G401 (cell line): ENCODE measurements at regions not wholly inside any gene's neighbourhood (a gene's known extent, or its start where the extent isn't known, plus 50 kb on each side); places are given as distances from the start of the nearest gene placed in this dataset.

Source experiments
- DNase-seq: peaks from one replicate; pipeline ENCODE4 v3.0.0-alpha.2; 2015; ENCODE audit warnings: low spot score
- in situ Hi-C: cut with HindIII; loops from 2 replicates; pipeline ENCODE4 v1.10.0; 2016; ENCODE audit warnings: low sequenced_read_pairs, mixed read lengths

DNA sequence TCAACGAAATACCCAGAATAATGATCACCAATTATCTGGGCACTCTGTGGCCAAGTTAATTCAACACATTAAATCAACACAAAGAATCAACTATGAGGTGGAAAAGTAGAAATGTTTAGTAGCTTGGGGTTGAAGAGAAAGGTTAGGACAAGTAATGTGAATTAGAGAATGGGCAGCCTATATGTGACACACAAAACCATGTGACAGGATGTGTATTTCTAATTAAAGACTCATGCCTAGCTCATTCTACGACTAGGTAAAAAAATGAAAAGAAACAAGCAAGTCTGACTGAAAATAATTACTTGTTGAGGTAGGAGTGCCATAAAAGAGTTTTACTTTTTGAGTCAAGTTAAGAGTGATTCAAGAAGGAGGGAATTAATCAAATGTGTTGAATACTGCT, 2646.0 kb upstream of the PCDH20 start:
- in situ Hi-C loops = no loop called here
- DNase-seq = no peak

DNA sequence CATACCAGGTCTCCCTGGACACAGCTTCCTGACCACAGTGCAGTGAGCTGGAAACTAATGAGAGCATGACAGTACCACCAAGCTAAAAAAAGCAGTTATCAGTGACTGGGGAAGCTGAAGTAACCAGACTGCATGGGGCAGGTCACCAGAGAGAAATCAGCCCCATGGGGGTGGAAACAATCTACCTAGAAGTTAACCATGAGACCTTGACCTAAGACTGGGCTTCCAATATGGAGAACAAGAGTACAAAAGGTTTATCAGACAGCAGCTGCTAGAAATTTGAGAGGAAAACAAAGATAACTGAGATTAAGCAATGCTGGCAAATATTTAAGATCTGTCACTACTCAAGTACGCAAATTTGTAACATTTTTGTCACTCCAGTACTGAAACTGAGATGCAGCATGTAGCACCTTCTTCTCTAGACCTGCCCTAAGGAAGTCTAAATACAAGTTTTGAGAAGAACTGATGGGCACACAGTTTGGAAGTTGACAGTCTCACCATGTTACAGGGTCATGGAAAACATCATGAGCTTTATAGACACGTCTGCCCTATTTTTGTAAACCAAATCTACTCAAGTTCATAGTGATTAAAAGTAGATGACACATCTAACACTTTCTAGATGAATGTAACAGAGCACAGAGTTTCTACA, 2641.8 kb upstream of the PCDH20 start:
- in situ Hi-C loops = no loop called here
- DNase-seq = no peak

DNA sequence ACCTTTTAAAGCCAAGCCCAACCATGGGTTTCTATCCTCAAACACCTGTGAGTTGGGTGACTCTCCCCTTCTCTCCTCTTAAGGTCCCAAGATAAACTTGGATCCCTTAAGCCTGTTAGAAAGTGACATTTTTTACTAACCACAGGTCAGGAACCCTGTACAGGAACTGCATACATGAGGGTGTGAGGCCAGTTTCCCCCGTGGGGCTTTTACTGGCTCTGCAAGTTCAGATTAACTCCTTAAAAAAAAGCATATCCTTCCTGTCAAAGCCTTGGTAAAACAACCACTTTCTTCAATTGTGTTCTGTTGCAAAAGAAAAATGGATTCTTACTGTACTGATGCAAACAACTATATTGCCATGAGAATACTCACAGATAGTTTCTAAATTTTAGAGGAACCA, 2638.7 kb upstream of the PCDH20 start:
- no peak for DNase-seq
- in situ Hi-C loops = no loop called here

DNA sequence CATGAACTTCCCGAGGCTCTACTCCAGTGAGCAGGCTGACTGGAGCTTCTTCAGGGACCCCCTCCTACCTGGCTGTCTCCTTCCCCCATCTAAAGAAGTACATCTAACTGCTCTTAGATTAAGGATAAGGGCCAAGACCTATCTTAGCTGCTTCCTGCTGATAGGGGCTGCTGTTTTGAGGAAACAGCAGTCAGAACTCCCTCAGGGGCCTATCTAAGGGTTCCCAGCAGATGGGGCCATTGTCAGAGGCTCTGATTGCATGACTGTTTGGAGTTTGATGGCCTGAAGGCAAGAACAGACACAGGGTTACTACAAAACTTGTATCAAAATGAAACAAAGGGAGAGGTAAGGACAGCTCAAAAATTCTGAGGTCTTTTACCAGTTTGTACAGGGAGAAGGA, 2636.9 kb upstream of the PCDH20 start:
- DNase-seq = no peak
- in situ Hi-C loops = no loop called here

DNA sequence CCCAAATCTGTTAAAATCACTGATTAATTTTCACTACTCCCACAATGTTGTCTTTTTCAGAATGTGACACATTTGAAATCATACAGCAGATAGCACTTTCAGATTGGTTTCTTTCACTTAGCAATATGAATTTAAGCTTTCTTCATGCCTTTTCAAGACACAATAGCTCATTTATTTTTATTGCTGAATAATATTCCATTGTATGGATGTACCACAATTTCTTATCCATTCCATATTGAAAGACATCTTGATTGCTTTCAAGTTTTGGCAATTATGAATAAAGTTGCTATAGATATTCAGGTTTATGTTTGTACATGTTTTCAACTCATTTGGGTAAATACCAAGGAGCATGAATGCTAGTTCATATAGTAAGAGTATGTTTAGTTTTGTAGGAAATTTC, 2635.6 kb upstream of the PCDH20 start:
- in situ Hi-C loops = no loop called here
- no peak for DNase-seq

DNA sequence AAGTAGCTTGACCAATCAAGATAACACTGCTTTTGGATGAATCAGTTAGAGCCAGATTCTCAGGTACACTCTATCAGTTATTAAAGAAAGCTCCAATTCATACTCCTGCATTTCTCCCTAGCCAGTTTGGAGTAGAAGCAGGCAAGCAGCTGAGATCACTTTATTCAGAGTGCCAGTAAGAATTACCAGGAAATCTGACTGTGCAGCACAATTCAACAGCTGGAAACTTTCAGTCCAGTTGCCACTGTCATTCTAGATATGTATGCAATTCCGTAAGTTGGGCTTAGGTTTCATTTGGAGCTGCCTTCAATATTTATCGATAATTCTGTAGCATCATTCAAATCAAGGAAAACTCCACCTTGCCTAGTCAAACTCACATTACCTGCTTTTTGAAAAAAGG, 2625.6 kb upstream of the PCDH20 start:
- in situ Hi-C loops = no loop called here
- no peak for DNase-seq

DNA sequence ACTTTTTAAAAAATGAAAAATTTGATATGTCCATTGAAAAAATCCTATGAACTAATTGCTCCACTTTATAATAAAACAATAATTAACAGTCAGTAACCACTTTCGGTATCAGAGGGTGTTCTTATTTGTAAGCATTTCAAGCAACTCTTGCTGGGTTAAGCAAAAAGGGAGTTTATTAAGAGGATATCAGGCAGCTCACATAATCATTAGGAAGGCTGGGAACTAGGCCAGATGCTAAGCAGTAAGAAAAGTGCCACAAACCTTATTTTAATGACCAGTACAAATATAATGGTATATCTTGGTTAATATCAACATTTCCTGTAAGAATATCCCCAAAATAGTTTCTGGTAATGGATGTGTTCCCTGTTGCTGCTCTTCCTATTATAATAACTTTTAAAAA, 2618.3 kb upstream of the PCDH20 start:
- DNase-seq = no peak

DNA sequence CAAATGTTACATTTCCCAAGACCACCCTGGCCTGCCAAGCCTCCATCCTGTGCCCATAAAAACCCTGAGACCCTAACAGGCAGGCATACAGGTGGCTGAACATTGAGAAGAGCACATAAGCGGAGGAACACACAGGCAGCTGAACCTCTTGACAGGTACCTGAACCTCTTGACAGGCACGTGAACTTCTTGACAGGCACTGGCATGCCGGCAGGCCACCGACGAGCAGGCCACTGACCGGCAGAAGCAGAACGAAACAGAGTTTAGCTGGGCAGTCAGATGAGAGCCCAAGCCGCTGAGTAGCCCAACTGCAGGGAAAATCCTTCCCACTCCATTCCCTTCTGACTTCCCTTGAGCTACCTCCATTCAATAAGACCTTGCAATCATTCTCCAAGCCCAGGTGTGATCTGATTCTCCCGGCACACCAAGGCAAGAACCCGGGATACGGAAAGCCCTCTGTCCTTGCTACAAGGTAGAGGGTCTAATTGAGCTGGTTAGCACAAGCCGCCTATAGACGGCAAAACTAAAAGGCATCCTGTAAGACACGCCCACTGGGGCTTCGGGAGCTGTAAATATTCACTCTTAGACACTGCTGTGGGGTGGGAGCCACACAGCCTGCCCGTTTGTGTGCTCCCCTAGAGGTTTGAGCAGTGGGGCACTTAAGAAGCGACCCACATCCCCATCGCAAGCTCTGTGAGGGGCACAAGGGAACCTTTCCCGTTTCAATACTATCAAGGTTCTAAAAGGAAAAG, 2613.9 kb upstream of the PCDH20 start:
- no peak for DNase-seq
- in situ Hi-C loops = no loop called here

More for the DNA sequence above, 2618.3 kb upstream of the PCDH20 start:
- in situ Hi-C loops = no loop called here

DNA sequence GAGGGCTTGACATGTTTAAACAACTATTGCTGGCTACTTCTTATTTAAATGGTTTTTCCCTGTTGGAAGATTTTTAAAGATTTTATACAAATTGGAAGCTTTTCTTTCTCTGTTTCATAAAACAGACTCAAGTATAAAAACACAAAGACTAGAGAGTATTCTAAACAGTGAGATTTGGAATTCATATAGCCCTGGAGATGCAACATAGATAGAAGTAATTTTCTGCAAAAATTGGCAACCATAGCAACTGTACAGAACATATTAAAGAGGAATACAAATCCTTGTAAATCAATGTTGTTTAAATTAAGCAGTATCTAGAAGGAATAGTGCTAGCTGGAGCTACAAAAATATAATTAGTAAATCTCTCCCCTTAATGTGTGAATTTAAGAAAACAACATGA, 2612.9 kb upstream of the PCDH20 start:
- no peak for DNase-seq
- in situ Hi-C loops = no loop called here

DNA sequence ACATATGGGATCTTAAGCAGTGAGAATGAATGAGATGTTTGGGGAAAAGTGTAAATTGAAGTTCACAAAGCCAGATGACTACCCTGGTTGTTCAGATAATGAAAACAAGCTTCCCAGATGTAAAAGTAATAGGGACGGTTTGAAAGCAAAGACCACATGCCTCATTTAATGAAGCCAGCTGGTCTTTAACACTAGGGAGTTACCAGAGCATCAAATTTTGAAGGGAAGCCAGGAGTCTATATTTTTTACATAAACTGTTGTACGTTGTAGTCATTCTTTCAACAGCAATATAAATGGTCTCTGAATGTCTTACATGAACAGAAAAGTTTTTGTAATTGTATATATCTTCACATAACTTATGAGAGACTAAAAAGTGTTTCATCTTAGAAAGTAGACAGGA, 2604.5 kb upstream of the PCDH20 start:
- no peak for DNase-seq
- in situ Hi-C loops = no loop called here

DNA sequence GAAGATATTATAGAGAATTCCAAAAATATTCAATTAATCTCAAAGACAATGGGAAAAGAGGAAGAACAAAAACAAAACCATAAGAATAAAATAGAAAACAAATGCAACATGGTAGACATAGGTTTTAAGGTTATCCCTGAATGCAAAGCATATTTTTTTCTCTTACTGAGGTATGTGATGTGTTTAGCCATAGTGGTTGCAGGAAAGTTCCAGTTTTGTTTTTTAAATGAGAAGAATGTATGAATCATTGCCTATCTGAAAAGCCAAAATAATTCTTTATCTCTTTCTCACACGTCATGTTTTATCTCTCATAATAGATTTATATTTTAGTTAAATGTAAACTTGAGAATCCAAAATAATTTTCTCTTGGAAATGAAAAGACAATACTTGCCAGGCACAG, 2591.7 kb upstream of the PCDH20 start:
- in situ Hi-C loops = no loop called here
- DNase-seq = no peak

DNA sequence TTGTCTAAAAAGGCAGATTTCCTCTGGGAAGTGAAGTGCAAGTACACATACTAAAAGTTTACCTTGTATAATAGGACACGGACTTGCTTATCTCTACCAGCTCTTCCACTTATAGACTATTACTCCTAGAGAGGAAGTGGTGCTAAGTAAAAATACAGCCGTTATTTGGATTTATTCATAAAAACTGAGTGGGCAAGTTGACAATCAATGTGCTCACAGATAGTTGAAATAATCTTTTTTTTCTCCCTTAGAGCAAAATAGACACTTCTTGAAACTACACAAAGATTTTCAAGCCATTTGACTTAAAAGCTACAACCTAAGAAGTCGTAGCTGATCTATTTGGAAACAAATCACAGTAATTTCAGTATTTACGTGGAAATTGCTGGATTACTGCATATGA, 2584.7 kb upstream of the PCDH20 start:
- DNase-seq = no peak

DNA sequence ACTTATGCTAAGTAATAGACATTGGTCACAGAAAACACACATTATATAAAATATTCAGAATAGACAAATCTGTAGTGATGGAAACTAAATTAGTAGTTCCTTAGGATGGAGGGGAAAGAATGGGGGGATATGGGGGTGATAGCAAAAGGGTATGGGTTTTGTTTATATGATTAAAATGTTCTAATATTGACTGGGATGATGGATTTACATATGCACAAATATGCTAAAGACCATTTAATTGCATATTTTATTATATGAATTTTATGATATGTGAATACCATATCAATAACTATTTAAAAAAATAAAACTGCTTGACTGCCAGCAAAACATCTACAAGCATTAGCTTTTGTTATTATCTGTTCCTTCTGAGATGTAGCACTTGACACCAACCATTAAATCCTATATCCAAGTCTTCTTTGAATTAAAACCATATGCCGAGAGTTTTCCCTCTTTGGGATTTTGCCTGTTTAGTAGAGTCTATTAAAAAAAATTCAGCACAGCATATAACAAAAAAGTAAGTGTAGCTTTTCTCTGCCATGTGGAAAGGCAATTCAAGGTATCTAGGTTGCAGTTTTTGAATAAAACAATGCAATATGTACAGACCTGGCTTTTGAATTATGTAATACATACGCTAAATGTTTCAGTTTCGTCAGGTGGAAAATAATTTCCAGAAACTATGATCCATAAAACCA, 2584.1 kb upstream of the PCDH20 start:
- in situ Hi-C loops = no loop called here

More for the DNA sequence above, 2584.7 kb upstream of the PCDH20 start:
- in situ Hi-C loops = no loop called here

DNA sequence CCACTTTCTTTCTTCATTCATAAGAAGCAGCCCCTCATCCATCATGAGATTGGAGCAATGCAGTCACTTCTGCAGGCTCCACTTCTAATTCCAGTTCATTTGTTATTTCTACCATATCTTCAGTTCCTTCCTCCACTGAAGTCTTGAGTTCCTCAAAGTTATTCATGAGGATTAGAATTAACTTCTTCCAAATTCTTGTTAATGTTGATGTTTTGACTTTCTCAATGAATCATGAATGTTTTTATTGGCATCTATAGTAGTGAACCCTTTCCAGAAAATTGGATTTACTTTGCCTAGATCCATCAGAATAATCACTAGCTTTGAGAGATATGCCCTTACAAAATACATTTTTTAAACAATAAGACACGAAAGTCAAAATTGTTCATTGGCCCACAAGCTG, 2567.7 kb upstream of the PCDH20 start:
- in situ Hi-C loops = no loop called here
- no peak for DNase-seq

More for the DNA sequence above, 2584.1 kb upstream of the PCDH20 start:
- no peak for DNase-seq

DNA sequence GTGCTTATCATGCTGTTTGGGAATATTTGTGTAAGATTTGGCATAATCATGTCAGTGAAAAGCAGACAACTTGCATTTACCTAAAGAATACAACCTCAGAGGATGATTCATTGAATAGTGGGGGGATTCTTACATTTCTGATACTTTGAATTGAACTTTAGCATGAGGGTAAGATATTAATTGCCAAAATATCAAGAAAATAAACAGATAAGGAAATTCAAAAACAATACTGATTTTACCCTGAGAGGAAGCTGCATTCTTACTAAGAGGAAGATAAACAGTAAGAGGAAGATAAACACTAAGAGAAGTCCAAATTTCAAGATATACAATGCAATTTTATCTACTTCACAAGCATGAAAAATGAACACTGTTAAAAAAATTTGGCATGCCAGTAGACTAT, 2564.3 kb upstream of the PCDH20 start:
- DNase-seq = no peak
- in situ Hi-C loops = no loop called here

DNA sequence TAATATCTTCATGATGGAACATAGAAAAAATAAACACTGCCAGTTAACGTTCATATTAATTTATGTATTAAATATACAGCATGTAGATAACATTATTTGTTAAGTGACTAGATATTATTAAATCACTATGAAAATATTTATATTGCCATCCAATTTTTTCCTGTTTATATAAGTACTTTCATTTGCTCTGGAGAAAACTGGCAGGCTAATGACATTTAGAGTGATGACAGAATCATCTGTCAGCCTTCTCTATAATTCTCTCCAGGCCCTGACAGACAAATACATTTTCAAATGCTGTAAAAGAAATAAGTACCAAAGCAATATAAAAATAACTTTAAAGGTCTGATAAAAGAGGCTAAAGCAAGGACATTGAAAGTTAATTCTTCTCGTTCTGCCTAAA, 2556.7 kb upstream of the PCDH20 start:
- no peak for DNase-seq
- in situ Hi-C loops = no loop called here

DNA sequence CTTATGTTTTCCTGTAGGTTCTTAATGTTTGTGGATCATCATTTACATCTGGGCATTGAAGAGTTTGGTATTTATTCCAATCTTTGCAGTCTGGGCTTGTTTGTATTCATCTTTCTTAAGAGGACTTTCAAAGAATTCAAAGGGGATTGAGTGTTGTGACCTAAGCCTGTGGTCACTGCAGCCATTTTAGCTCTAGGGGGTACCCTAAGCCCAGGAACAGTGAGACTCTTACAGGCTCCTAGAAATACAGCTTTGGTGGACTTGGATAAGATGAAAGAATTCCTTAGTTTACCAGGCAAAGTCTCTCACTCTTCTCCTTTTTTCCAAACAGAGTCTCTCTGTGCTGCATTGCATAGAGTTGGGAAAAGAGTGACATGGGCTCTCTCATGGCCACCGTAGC, 2539.0 kb upstream of the PCDH20 start:
- in situ Hi-C loops = no loop called here
- no peak for DNase-seq

DNA sequence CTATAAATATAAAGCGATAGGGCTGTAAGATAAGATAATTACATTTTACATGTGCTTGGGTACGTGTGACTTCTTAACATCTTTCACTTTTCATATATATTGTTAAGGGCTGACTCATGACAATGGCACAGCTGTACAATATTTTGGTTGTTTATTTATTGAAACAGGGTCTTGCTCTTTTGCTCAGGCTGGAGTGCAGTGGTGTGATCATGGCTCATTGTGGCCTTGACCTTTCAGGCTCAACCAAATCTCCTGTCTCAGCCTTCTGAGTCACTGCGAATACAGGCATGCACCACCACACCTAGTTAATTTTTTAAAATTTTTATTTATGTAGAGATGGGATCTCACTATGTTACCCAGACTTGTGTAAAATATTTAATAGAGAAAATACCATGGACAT, 2532.4 kb upstream of the PCDH20 start:
- DNase-seq = no peak
- in situ Hi-C loops = no loop called here

DNA sequence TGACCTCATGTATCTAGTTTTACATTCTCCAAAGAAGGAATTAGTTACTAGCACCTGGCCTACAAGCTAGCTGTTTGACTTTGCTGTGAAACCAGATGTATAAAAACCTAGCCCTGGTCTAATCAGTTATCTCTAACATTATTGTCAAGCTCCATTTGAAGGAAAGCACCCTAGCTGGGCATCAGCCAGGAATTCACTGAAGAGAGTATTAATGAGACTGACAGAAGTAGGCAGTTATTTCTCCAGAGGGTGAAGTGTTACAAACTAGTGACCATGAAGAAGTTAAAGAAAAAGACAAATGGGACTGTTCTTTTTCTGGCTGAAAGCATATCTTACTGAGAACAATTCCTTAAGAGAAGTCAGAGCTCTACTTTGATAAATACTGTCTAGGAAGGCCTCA, 2529.3 kb upstream of the PCDH20 start:
- no peak for DNase-seq
- in situ Hi-C loops = no loop called here

DNA sequence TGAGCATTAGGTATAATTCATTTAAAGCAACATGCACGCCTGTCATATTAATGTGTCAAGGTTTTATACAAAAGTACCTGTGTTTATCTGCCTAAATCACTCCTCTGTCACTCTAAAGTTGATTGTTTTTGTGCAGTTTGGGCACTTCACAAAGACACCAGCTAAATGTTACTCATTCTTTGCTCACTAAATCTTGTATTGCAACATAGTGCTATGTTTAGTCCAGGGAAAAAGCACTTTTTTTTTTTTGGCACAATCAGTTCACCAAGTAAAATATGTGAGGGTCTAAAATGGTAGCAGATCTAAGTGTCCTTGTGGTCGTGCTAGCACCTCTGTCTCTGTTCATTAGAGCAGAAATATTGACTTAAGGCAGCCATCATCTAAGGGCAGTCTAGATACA, 2526.7 kb upstream of the PCDH20 start:
- in situ Hi-C loops = no loop called here
- DNase-seq = no peak

DNA sequence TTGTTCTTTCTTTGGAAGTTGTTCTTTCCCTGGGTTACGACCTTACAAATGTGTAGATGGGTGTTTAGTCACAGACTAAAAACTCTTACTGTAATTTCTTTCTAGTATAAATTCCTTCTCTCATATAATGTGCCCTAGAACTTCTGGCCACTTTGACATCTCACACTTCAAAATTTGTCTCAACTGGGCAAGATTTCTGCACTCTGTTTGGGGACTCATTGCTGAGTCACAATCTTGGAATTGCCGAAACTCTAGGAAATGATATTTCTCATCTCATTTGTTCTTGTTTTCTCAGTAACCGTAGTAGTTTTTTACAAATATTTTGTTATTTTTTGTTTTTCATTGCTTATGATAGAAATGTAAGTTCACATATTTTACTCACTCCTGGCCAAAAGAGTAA, 2523.2 kb upstream of the PCDH20 start:
- no peak for DNase-seq
- in situ Hi-C loops = no loop called here
